ENCODE measurements at regions not wholly inside any gene's neighbourhood (a gene's known extent, or its start where the extent isn't known, plus 50 kb on each side); places are given as distances from the start of the nearest gene placed in this dataset.

- no peaks in the 10 kb centered on the region for H3K36me3 Mint-ChIP-seq (ENCODE audit: low read depth)
- DNase-seq (ENCODE audit: low spot score) = no peak
These were observed 154.7 kb downstream of the KTN1 start for GRCh38 chr14:55734731-55735130.

GRCh38 chr14:55739967-55740648, 160.1 kb downstream of the KTN1 start:
- H3K4me3 Mint-ChIP-seq = no peak overlapping the region
- no peaks in the 10 kb centered on the region for H3K36me3 Mint-ChIP-seq (ENCODE audit: low read depth)
- no peaks in the 10 kb centered on the region for H3K27me3 Mint-ChIP-seq (ENCODE audit: low read depth)
- H3K9me3 Mint-ChIP-seq = peaks cover 7% of the 10 kb centered on the region
- H3K4me1 Mint-ChIP-seq (ENCODE audit: low read depth) = no peaks in the 10 kb centered on the region
- H3K27ac Mint-ChIP-seq = no peak overlapping the region
- no peak for DNase-seq (ENCODE audit: low spot score)

More at GRCh38 chr14:55734731-55735130, 154.7 kb downstream of the KTN1 start:
- H3K9me3 Mint-ChIP-seq = peaks cover 7% of the 10 kb centered on the region
- H3K4me1 Mint-ChIP-seq (ENCODE audit: low read depth) = no peaks in the 10 kb centered on the region
- peaks cover 3% of the 10 kb centered on the region for H3K27me3 Mint-ChIP-seq (ENCODE audit: low read depth)
- no peak overlapping the region for H3K27ac Mint-ChIP-seq
- no peak overlapping the region for H3K4me3 Mint-ChIP-seq

GRCh38 chr14:55740649-55740989, 160.6 kb downstream of the KTN1 start:
- Mint-ChIP-seq H3K36me3 (ENCODE audit: low read depth) (no peaks in the 10 kb centered on the region), H3K4me1 (ENCODE audit: low read depth) (no peaks in the 10 kb centered on the region), H3K27me3 (ENCODE audit: low read depth) (no peaks in the 10 kb centered on the region), H3K27ac (no peak overlapping the region), H3K9me3 (peaks cover 7% of the 10 kb centered on the region), H3K4me3 (no peak overlapping the region)
- no peak for DNase-seq (ENCODE audit: low spot score)

- DNase-seq (ENCODE audit: low spot score) = no peak
- no peaks in the 10 kb centered on the region for H3K36me3 Mint-ChIP-seq (ENCODE audit: low read depth)
- H3K9me3 Mint-ChIP-seq = peaks cover 6% of the 10 kb centered on the region
- no peak overlapping the region for H3K27ac Mint-ChIP-seq
- no peaks in the 10 kb centered on the region for H3K27me3 Mint-ChIP-seq (ENCODE audit: low read depth)
- no peaks in the 10 kb centered on the region for H3K4me1 Mint-ChIP-seq (ENCODE audit: low read depth)
- H3K4me3 Mint-ChIP-seq = no peak overlapping the region
These were observed 161.2 kb downstream of the KTN1 start for GRCh38 chr14:55741240-55741639.

DNA sequence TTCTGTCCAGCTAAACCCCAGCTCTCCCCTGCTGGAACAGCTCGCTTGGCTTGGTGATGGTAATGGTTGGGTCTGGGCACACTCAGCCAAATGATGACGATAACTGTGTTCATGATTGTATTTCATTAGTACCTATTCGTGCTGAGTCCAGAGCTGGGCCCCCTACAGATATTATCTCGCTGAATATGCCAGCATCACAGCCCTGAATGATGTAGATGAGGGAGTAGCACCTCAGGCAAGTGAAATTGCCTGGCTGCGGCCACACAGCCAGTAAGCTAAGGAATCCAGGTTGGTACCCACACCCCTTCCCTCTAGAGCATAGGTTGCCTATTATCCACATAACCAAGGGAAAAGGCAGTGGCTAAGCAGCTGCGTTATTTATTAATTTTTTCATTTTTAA, 163.5 kb downstream of the KTN1 start:
- DNase-seq (ENCODE audit: low spot score) = no peak
- H3K4me1 Mint-ChIP-seq (ENCODE audit: low read depth) = no peaks in the 10 kb centered on the region
- no peak overlapping the region for H3K27ac Mint-ChIP-seq
- H3K9me3 Mint-ChIP-seq = no peaks in the 10 kb centered on the region
- no peaks in the 10 kb centered on the region for H3K27me3 Mint-ChIP-seq (ENCODE audit: low read depth)
- H3K4me3 Mint-ChIP-seq = no peak overlapping the region
- H3K36me3 Mint-ChIP-seq (ENCODE audit: low read depth) = no peaks in the 10 kb centered on the region

DNA sequence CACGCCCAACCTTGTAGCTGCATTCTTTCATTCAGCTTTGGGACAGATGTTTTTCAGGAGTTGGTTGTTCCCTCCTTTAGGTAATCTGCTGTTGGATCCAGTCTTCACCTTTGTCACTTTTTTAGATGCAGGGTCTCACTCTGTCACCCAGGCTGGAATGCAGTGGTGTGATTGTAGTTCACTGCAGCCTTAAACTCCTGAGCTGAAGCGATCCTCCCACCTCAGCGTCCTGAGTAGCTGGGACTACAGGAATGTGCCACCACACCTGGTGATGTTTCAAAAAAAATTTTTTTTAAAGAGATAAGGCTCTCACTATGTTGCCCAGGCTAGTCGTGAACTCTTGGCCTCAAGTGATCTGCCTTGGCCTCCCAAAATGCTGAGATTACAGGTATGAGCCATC, 164.3 kb downstream of the KTN1 start:
- H3K36me3 Mint-ChIP-seq (ENCODE audit: low read depth) = no peaks in the 10 kb centered on the region
- no peaks in the 10 kb centered on the region for H3K27me3 Mint-ChIP-seq (ENCODE audit: low read depth)
- no peak overlapping the region for H3K27ac Mint-ChIP-seq
- H3K9me3 Mint-ChIP-seq = no peaks in the 10 kb centered on the region
- no peak overlapping the region for H3K4me3 Mint-ChIP-seq
- DNase-seq (ENCODE audit: low spot score) = no peak
- H3K4me1 Mint-ChIP-seq (ENCODE audit: low read depth) = no peaks in the 10 kb centered on the region

DNA sequence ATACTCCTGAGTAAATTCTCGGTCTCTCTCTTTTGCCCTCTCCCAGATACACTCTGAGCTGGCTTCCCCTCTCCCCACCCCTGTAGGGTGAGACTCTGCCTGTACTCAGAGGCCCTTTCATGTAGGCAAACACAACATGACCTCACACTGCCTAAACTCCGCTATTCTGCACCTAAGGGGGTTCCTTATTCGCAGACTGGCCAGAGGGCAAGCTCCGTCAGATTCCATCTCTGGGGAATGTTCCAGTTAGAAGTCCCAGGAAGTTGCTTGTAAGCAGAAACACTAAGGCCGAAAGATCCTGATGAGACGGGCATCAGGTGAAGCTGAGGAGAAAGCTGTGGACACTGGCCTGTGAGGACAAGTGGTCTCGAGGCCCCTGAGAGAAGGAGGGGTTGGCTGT, 165.9 kb downstream of the KTN1 start:
- peaks cover under 1% of the 10 kb centered on the region for H3K27me3 Mint-ChIP-seq (ENCODE audit: low read depth)
- no peak overlapping the region for H3K27ac Mint-ChIP-seq
- H3K4me1 Mint-ChIP-seq (ENCODE audit: low read depth) = no peaks in the 10 kb centered on the region
- H3K4me3 Mint-ChIP-seq = no peak overlapping the region
- H3K9me3 Mint-ChIP-seq = no peaks in the 10 kb centered on the region
- DNase-seq (ENCODE audit: low spot score) = no peak
- H3K36me3 Mint-ChIP-seq (ENCODE audit: low read depth) = no peaks in the 10 kb centered on the region

- Mint-ChIP-seq H3K4me3 (no peak overlapping the region), H3K27ac (no peak overlapping the region), H3K27me3 (ENCODE audit: low read depth) (peaks cover 4% of the 10 kb centered on the region), H3K9me3 (no peaks in the 10 kb centered on the region), H3K4me1 (ENCODE audit: low read depth) (no peaks in the 10 kb centered on the region), H3K36me3 (ENCODE audit: low read depth) (no peaks in the 10 kb centered on the region)
- DNase-seq (ENCODE audit: low spot score) = no peak
These were observed 166.6 kb downstream of the KTN1 start for GRCh38 chr14:55746558-55746957.

GRCh38 chr14:55747186-55747585, 167.2 kb downstream of the KTN1 start:
- Mint-ChIP-seq H3K4me3 (no peak overlapping the region), H3K36me3 (ENCODE audit: low read depth) (no peaks in the 10 kb centered on the region), H3K9me3 (no peaks in the 10 kb centered on the region), H3K27ac (no peak overlapping the region), H3K4me1 (ENCODE audit: low read depth) (no peaks in the 10 kb centered on the region), H3K27me3 (ENCODE audit: low read depth) (peaks cover 4% of the 10 kb centered on the region)
- no peak for DNase-seq (ENCODE audit: low spot score)

DNA sequence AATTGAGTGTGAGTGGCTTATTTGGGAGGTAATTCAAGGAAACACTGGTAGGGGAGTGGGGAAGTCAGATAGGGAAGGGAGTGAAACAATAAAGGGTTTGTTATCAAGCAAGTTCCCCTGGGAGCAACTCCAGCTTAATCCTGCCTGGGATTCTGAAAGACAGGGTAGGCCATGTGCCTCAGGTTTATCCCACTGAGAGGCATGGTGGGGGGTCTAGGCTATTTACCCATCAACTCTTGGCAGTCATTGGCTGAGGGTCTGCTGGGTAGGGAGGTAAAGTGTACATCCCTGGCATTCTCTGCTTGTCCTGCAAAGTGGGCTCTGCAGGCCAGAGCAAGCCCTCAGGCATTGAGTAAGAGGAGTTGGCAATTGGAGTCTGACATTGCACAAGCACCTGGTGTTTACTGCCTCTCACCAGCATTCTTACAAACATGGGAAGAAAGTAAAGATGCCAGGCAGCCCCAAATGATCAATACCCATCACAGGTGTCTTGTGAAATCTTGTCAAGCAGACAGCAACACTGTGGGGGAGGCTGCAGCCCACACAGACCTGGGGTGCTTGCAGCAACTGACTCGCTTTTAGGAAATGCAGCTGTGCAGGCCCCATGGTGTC, 169.3 kb downstream of the KTN1 start:
- Mint-ChIP-seq H3K4me3 (no peak overlapping the region), H3K27ac (no peak overlapping the region), H3K9me3 (no peaks in the 10 kb centered on the region), H3K36me3 (ENCODE audit: low read depth) (no peaks in the 10 kb centered on the region), H3K27me3 (ENCODE audit: low read depth) (peaks cover 4% of the 10 kb centered on the region), H3K4me1 (ENCODE audit: low read depth) (no peaks in the 10 kb centered on the region)
- no peak for DNase-seq (ENCODE audit: low spot score)

DNA sequence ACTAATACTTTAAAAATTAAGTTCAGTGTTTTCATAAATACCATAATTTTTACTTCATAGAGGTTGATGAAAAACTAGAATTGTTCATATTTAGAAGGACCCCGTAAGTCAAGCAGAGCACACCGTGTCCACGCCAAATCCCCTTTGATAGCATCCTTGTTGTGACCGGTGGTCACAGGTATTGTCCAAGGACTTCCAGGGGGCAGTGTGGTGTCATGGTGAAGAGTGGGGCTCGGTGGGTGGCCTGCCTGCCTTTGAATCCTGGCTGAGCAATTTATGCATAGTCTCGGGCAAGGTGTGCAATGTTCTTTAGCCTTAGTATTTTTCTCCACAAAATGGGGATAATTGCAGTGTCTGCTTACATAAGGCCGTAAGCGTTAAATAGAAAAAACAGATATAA, 169.9 kb downstream of the KTN1 start:
- Mint-ChIP-seq H3K9me3 (no peaks in the 10 kb centered on the region), H3K27ac (no peak overlapping the region), H3K4me1 (ENCODE audit: low read depth) (no peaks in the 10 kb centered on the region), H3K27me3 (ENCODE audit: low read depth) (peaks cover 4% of the 10 kb centered on the region), H3K36me3 (ENCODE audit: low read depth) (no peaks in the 10 kb centered on the region), H3K4me3 (no peak overlapping the region)
- no peak for DNase-seq (ENCODE audit: low spot score)

- no peak overlapping the region for H3K27ac Mint-ChIP-seq
- no peak for DNase-seq (ENCODE audit: low spot score)
- no peaks in the 10 kb centered on the region for H3K36me3 Mint-ChIP-seq (ENCODE audit: low read depth)
- H3K27me3 Mint-ChIP-seq (ENCODE audit: low read depth) = peaks cover 4% of the 10 kb centered on the region
- no peaks in the 10 kb centered on the region for H3K9me3 Mint-ChIP-seq
- peaks cover 3% of the 10 kb centered on the region for H3K4me1 Mint-ChIP-seq (ENCODE audit: low read depth)
- H3K4me3 Mint-ChIP-seq = no peak overlapping the region
These were observed 172.8 kb downstream of the KTN1 start for GRCh38 chr14:55752580-55753390.

- Mint-ChIP-seq H3K9me3 (no peaks in the 10 kb centered on the region), H3K36me3 (ENCODE audit: low read depth) (no peaks in the 10 kb centered on the region), H3K4me1 (ENCODE audit: low read depth) (peaks cover 3% of the 10 kb centered on the region), H3K27ac (no peak overlapping the region), H3K4me3 (no peak overlapping the region), H3K27me3 (ENCODE audit: low read depth) (peaks cover 4% of the 10 kb centered on the region)
- no peak for DNase-seq (ENCODE audit: low spot score)
These were observed 174.5 kb downstream of the KTN1 start for GRCh38 chr14:55754471-55754870.

- peaks cover 4% of the 10 kb centered on the region for H3K27me3 Mint-ChIP-seq (ENCODE audit: low read depth)
- DNase-seq (ENCODE audit: low spot score) = no peak
- H3K9me3 Mint-ChIP-seq = no peaks in the 10 kb centered on the region
- no peak overlapping the region for H3K4me3 Mint-ChIP-seq
- H3K27ac Mint-ChIP-seq = no peak overlapping the region
- H3K36me3 Mint-ChIP-seq (ENCODE audit: low read depth) = no peaks in the 10 kb centered on the region
- peaks cover 3% of the 10 kb centered on the region for H3K4me1 Mint-ChIP-seq (ENCODE audit: low read depth)
These were observed 174.9 kb downstream of the KTN1 start for GRCh38 chr14:55754871-55755270.

Data from T-helper 2 cell treated with Interferon-gamma antibody and Interleukin-4, amounts not matched to agents 5 μg/mL and 100 μg/mL, for 36 hours (primary cell).